ENCODE measurements at regions not wholly inside any gene's neighbourhood (a gene's known extent, or its start where the extent isn't known, plus 50 kb on each side); places are given as distances from the start of the nearest gene placed in this dataset.
"Not testable (repeated sequence)": the region's sequence is repeated elsewhere in the genome, so short reads cannot be mapped to it uniquely, and the experiment has no call there.

DNA sequence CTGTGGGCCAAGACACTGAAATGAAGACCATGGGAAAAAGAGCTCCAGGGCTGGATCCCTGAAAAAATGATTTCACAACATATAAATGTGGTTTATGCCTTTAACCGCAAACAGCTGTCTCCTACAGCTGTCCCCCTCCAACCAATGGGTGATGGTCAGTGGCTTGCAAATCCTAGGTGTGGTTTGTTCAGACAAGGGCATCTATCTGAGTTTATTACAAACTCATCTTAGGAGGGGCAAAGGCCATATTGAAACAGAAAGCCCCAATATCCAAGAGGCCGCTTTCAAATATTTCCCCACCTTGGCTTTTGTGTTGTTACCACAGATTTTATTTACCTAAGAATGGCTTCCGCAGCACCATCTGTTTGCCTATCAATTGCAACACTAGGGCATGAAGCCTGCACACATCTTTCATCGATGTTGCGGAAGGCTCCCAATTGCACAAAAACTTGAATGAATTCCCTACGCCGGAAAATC is 503.6 kb upstream of the AMELY start:
- no peak for DNase-seq (ENCODE audit: low spot score)

GRCh38 chrY:7390056-7390455 is 478.5 kb upstream of the AMELY start:
- no peak for DNase-seq (ENCODE audit: low spot score)

- DNase-seq (ENCODE audit: low spot score): no peak
Observed at GRCh38 chrY:7382988-7383387, 471.4 kb upstream of the AMELY start.

GRCh38 chrY:7377091-7377490 is 465.5 kb upstream of the AMELY start:
- no peak for DNase-seq (ENCODE audit: low spot score)

DNA sequence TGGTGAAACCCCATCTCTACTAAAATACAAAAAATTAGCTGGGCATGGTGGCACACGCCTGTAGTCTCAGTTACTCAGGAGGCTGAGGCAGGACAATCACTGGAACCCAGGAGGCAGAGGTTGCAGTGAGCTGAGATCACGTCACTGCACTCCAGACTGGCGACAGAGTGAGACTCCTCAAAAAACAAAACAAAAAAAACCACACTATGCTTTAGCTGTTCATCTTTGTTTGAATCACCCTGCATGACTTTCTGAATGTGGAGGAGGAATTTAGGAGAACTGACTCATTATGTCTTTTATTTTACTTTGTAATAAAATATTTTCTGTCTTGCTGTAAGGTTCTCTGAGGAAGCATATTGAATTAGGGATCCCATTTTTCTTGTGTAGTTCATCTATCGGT is 462.9 kb upstream of the AMELY start:
- DNase-seq (ENCODE audit: low spot score): not testable (repeated sequence)

GRCh38 chrY:7371953-7372352 is 460.4 kb upstream of the AMELY start:
- not testable (repeated sequence) for DNase-seq (ENCODE audit: low spot score)

GRCh38 chrY:7371026-7371425 is 459.5 kb upstream of the AMELY start:
- not testable (repeated sequence) for DNase-seq (ENCODE audit: low spot score)

DNA sequence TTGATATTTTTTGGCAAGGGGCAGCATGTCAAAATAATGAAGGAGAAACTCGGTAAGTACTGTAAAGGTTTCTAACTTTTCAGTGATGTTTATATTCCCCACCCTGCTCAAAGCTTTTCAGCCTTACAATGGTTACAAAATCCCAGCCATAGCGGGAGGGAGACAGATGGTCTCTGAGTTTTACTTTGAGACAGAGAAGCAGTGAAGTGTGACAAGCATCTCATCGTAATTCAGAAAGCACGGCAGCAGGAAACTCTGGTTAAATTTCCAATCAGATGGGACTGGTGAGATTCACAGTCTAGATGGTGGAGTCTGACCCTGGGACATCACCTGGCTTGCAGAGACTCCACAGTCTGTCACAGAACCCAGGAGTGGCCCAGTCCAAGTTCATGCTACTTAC is 448.0 kb upstream of the AMELY start:
- no peak for DNase-seq (ENCODE audit: low spot score)

- DNase-seq (ENCODE audit: low spot score): no peak
Observed at GRCh38 chrY:7358103-7358752, 446.7 kb upstream of the AMELY start.

- not testable (repeated sequence) for DNase-seq (ENCODE audit: low spot score)
Observed at GRCh38 chrY:7355891-7356290, 444.3 kb upstream of the AMELY start.

DNA sequence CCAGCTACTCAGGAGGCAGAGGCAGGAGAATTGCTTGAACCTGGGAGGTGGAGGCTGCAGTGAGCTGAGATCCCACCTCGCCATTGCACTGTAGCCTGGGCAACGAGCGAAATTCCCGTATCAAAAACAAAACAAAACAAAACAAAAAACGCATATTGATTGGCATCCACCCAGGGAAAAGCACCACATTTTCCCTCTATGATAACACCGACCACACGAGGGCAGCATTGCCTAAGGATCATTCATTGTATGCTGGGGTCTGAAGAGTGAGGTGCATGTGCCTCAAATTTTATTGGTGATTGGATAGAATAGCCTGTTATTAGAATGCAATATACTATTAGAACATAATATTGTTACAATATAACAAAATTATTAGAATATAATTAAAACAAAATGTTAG is 433.1 kb upstream of the AMELY start:
- DNase-seq (ENCODE audit: low spot score): peak; percentile 47

DNA sequence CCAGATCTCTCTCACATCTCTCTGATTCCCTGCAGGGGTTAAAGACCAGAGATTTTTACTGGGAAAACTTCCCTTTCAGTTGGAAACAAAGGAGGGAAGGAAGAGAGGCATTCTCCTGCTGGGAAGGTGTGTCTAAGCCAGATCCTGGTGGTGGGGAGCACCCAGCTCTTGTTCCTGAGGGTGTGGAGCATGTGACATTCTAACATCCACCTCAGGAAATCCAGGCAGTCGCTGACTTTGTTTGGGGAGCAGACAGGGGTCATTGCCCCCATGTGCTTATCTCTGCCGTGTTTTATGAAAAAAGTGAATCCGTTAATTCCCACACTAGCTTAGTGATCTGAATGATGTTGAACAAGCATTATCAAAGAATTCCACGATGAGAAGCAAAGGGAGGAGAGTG is 431.7 kb upstream of the AMELY start:
- DNase-seq (ENCODE audit: low spot score): no peak

GRCh38 chrY:7342732-7343131 is 431.2 kb upstream of the AMELY start:
- not testable (repeated sequence) for DNase-seq (ENCODE audit: low spot score)

DNA sequence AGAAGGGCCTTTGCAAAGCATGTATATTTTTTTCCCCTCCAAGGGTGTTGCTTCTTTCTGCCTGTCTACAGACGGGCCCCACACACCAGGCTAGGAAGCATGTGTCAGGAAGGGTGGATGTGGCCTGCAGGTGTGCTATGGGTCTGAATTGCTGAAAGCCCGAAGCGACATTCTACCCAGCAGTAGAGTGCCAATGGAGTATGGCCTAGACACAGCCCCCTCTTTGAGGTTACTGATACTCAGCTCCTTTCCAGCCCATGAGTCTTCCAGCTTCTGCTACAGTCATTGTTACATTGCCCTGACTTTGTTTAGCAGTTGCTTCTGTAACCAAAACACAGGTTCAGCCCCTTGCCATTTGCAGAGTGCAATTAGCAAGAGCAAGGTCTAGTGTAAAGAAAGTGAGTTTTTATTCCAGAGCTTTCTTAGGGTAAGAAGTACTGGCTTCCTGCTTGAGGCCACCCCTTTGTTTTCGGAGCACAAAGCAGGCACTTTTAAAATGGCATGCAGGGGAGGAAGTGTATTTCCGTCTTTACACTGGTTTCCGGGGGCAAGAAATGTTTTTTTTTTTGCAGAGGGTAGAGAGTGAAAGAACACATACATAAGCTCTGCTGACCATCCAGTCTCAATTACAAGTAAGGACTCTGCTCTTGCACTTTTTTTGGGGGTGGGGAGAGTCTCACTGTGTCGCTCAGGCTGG is 428.0 kb upstream of the AMELY start:
- no peak for DNase-seq (ENCODE audit: low spot score)

DNA sequence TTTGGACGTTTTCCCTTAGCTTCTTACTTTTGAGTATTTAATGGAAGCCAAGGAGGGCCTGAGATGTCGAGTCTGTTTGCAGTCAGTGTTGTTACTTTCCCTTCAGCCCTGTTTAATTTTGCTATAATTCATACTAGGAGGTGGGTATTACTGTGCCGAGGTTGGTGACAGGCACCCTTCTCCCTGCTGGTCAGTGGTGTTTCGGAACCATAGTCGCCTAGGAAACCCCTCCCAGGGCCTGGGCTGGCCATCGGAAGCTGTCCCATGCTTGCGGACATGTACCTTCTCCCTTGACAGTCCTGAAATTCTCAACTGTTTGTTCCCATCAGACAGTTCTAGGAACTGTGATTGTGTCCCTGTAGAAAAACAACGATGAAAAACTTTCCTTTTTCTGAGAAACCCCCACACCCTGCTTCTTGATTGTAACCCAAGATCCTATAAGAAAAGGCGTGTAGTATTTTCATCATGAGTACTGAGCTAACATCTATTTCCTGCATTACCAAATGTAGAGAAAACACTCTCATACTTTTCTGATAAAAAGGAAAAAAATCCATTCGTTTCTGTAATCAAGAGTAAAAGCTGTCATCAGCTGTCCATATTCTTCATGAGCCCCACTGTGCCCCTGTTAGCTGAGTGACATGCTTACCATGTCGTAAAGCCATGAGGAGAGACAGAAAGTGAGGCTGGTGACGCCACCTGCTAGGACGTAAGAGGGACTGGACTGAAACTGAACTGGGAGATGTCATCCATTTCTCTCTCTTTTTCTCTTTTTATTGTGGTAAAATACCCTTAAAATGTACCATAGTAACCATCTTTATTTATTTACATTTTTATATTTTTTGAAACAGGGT is 424.7 kb upstream of the AMELY start:
- DNase-seq (ENCODE audit: low spot score): no peak

DNA sequence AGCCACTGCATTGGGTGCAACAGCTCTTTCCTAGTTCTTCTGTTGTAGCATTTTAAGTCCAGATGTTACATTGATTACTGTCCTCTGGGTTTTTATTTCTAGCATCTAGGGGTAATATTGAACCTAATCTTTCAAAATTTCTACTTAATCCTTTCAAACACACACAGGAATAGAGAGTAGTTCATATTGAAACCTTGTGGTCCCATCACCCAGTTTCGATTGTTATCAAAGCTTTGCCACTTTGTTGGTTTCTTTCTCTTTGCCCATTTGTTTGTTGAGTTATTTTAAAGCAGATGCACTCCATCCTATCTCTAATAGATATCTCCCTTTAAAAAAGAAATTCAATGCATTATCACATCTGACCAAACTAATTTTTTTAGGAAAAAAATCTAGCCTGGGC is 422.9 kb upstream of the AMELY start:
- DNase-seq (ENCODE audit: low spot score): no peak

DNA sequence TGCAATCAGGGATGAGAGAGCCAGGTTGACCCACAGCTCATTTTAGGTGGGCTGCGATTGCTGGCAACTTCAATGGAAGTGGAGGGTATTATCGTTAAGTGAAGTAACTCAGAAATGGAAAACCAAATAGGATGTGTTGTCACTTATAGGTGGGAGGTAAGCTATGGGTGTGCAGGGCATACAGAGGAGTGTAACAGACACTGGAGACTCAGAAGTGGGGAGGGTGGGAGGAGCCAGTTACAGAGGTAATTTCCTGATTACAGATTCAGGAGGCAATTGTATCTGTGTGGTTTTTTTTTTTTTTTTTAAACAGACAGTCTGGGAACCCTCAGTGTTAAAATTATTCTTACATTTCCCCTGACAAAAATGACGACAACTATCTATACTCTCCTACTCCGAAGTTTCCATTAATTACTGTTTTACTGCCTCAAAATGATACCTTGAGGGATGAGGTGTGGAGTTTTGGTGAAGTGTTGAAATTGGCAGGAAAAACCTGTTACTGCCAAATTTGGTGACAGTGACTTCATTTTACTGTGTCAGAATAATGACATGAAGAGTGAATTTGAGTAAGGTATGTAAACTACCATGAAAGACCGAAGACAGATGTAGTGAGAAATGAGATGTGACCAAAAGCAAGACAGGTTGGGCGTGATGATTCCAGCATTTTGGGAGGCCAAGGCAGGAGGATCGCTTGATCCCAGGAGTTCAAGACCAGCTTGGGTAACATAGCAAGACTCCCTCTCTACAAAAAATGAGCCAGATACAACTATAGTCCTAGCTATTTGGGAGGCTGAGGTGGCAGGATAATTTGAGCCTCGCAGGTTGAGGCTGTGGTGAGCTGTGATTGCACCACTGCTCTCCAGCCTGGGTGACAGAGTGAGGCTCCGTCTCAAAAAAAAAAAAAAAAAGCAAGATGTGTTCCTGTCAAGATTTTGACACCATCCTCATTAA is 415.0 kb upstream of the AMELY start:
- no peak for DNase-seq (ENCODE audit: low spot score)

GRCh38 chrY:7325531-7325930 is 414.0 kb upstream of the AMELY start:
- DNase-seq (ENCODE audit: low spot score): no peak

DNA sequence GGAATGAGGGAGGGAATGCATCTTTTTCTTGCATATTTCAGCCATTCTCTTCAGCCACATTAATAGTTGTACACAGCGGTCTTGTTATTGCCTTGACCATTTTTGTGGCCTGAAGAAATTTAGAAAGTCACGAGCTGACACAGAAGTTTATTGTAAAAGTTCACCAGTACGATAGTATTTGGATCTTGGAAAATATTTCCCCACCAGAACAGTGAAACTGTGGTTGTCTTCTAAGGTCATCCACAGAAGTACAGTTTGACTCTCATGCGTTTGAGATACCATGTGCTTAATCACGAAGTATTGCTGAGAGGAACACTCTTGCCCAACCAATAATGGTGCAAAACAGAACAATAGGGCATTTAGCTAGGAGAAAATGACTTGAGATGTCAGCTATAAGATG is 409.2 kb upstream of the AMELY start:
- no peak for DNase-seq (ENCODE audit: low spot score)

- DNase-seq (ENCODE audit: low spot score): not testable (repeated sequence)
Observed at GRCh38 chrY:7320171-7320570, 408.6 kb upstream of the AMELY start.

DNA sequence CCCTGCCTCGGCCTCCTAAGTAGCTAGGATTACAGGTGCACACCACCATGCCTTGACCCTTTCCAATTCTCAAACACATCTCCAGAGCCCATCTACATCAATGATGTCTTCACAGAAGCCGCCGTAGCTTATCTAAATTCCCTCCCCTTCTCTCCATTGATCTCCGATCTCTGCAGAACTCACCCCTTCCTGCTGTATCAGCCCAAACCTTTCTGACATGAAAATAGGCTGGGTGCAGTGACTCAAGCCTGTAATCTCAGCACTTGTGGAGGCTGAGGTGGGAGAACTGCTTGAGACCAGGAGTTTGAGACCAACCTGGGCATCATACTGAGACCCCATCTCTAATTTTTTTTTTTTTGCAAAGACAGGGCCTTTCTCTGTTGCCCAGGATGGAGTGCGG is 406.6 kb upstream of the AMELY start:
- DNase-seq (ENCODE audit: low spot score): no peak

- DNase-seq (ENCODE audit: low spot score): no peak
Observed at GRCh38 chrY:7317571-7317970, 406.0 kb upstream of the AMELY start.
